A673 (cell line): ENCODE measurements at regions not wholly inside any gene's neighbourhood (a gene's known extent, or its start where the extent isn't known, plus 50 kb on each side); places are given as distances from the start of the nearest gene placed in this dataset.

Source experiments
- BruUV-seq: library from RNA; stranded (reverse); fragments of 400-500 nt; replicated peaks from 2 replicates; lab custom pipeline; 2021; lab: Mats Ljungman, UMichigan
- CTCF ChIA-PET: fragments of 300-600 bp; sonication (Branson Sonifier 250); formaldehyde crosslinking; loops from one replicate; lab custom pipeline; 2022; ENCODE audit warnings: antibody characterized with exemption; lab: Charles Lee
- POLR2A ChIA-PET: fragments of 300-600 bp; sonication (Branson Sonifier 250); formaldehyde crosslinking; loops from one replicate; lab custom pipeline; 2022; ENCODE audit warnings: antibody characterized with exemption; ENCODE audit not compliant: low non-redundant PET; lab: Charles Lee
- DNase-seq: peaks from one replicate; pipeline ENCODE4 v3.0.0-alpha.2; 2015; ENCODE audit warnings: low spot score
- H3K27ac ChIP-seq: fragments of 200-600 bp; sonication (generic); 2 replicates; pipeline ENCODE4 v1.5.1; 2016; ENCODE audit warnings: mixed run types, low read depth, mild to moderate bottlenecking, mixed read lengths, antibody characterized with exemption, low read length; ENCODE audit not compliant: poor library complexity, severe bottlenecking
- H3K27me3 ChIP-seq: fragments of 200-600 bp; sonication (generic); replicated peaks from 2 replicates; pipeline ENCODE4 v1.6.1; 2017; ENCODE audit warnings: mixed run types, low read depth, mild to moderate bottlenecking, mixed read lengths, antibody characterized with exemption, low read length; ENCODE audit not compliant: insufficient read depth, poor library complexity
- H3K36me3 ChIP-seq: fragments of 200-600 bp; sonication (generic); 2 replicates; pipeline ENCODE4 v1.6.1; 2016; ENCODE audit warnings: mixed run types, mild to moderate bottlenecking, mixed read lengths, antibody characterized with exemption, low read length; ENCODE audit not compliant: insufficient read depth, poor library complexity, severe bottlenecking
- H3K4me1 ChIP-seq: fragments of 200-600 bp; sonication (generic); 2 replicates; pipeline ENCODE4 v1.6.1; 2017; ENCODE audit warnings: mixed run types, mild to moderate bottlenecking, mixed read lengths, antibody characterized with exemption, low read length; ENCODE audit not compliant: insufficient read depth, poor library complexity, severe bottlenecking
- H3K4me3 ChIP-seq: fragments of 200-600 bp; sonication (generic); 2 replicates; pipeline ENCODE4 v1.5.1; 2016; ENCODE audit warnings: low read depth, mixed run types, mild to moderate bottlenecking, mixed read lengths, low read length; ENCODE audit not compliant: poor library complexity, severe bottlenecking
- H3K9me3 ChIP-seq: fragments of 200-600 bp; sonication (generic); 2 replicates; pipeline ENCODE4 v1.6.1; 2016; ENCODE audit warnings: mixed run types, low read depth, mild to moderate bottlenecking, mixed read lengths, antibody characterized with exemption, low read length; ENCODE audit not compliant: poor library complexity, severe bottlenecking
- EZH2 ChIP-seq: fragments of 200-600 bp; sonication (generic); IDR thresholded peaks from 2 replicates; pipeline ENCODE4 v1.6.1; 2017; ENCODE audit warnings: borderline replicate concordance, low read depth, mild to moderate bottlenecking, mixed read lengths, antibody characterized with exemption, low read length; ENCODE audit not compliant: poor library complexity, severe bottlenecking
- intact Hi-C: fragments of 100-400 bp; cut with micrococcal nuclease; formaldehyde crosslinking; loops from one replicate; pipeline ENCODE4 v1.10.0; 2022; ENCODE audit not compliant: unreplicated experiment
- TF ChIP-seq, protein P1 (sequence below): fragments of 300-800, 200-600 bp; sonication (generic); conservative IDR thresholded peaks from 2 replicates; pipeline ENCODE4 v1.5.1; 2017; ENCODE audit warnings: low read depth, mild to moderate bottlenecking, antibody characterized with exemption, low read length, moderate library complexity, mixed read lengths

GRCh38 chr7:24510759-24511158 is 62.5 kb upstream of the PALS2 start:
- Histone ChIP-seq H3K4me1 (no peaks in the 10 kb centered on the region), H3K4me3 (no peak overlapping the region), H3K36me3 (no peaks in the 10 kb centered on the region), H3K27ac (no peak overlapping the region), H3K27me3 (no peaks in the 10 kb centered on the region), H3K9me3 (no peaks in the 10 kb centered on the region)
- POLR2A ChIA-PET, result no interaction called here
- CTCF ChIA-PET, result no interaction called here
- DNase-seq, result no peak
- no TSS peak for BruUV-seq
- no peak for TF ChIP-seq EZH2
- TF ChIP-seq, protein P1, sequence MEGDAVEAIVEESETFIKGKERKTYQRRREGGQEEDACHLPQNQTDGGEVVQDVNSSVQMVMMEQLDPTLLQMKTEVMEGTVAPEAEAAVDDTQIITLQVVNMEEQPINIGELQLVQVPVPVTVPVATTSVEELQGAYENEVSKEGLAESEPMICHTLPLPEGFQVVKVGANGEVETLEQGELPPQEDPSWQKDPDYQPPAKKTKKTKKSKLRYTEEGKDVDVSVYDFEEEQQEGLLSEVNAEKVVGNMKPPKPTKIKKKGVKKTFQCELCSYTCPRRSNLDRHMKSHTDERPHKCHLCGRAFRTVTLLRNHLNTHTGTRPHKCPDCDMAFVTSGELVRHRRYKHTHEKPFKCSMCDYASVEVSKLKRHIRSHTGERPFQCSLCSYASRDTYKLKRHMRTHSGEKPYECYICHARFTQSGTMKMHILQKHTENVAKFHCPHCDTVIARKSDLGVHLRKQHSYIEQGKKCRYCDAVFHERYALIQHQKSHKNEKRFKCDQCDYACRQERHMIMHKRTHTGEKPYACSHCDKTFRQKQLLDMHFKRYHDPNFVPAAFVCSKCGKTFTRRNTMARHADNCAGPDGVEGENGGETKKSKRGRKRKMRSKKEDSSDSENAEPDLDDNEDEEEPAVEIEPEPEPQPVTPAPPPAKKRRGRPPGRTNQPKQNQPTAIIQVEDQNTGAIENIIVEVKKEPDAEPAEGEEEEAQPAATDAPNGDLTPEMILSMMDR, result no peak
- intact Hi-C loops, result no loop called here

DNA sequence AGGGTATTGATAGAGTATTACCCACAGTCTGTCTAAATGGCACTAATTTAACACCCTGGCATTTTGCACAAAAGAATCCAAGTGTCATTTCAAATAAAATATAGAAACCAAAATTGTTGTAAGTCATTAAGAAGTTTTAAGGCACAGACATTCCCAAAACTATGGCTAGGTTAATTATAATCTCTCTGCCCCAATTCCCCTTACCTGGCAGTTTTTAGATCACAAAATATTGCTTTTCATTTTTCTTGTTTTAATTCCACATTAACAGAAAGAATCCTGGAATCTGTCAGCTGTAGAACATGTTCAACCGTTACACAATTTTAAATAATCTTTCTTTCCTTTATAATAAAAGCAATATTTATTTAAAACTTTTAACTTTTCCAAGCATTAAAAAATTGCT is 56.1 kb upstream of the PALS2 start:
- BruUV-seq, result no TSS peak
- TF ChIP-seq, protein P1, result no peak
- TF ChIP-seq EZH2, result no peak
- peaks cover 12% of the 10 kb centered on the region for H3K27me3 ChIP-seq
- no peak overlapping the region for H3K4me3 ChIP-seq
- ChIA-PET CTCF (no interaction called here), POLR2A (no interaction called here)
- H3K4me1 ChIP-seq, result no peaks in the 10 kb centered on the region
- no peak for DNase-seq
- H3K9me3 ChIP-seq, result no peaks in the 10 kb centered on the region
- intact Hi-C loops, result no loop called here
- H3K36me3 ChIP-seq, result no peaks in the 10 kb centered on the region
- H3K27ac ChIP-seq, result no peak overlapping the region

DNA sequence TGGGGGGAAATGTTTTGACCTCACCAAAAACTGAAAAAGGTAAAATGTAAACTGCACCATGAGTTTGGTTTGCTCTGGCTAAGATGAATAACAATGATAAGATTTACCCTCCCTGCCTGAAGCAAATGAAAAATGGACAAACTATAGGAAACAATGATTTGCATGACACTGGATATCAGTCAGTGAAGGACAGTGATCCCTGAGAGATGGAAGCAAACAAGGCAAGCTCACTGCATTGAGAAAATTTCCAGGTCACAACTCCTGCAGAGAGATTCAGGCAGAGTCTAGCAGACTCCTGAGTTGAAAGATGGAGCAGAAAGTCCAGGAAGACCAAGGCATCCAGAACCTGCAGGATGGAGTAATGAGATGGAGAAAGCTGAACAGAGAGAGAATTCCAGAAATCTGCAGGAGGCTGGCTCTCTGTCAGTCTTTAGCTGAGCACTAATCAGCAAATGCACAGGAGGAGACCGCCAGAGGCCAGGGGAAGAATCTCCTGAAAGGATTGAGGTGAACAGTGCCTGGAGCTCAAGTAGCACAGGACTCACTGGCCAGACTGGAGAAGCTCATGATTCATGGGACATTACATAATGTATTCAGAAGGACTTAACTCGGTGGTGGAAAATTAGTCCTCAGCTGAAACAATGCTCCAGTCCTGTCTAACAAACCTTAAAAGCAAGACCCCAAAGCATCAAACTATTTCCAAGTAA is 51.2 kb upstream of the PALS2 start:
- H3K36me3 ChIP-seq, result no peaks in the 10 kb centered on the region
- TF ChIP-seq, protein P1, result no peak
- no peak for TF ChIP-seq EZH2
- H3K4me3 ChIP-seq, result no peak overlapping the region
- no peaks in the 10 kb centered on the region for H3K4me1 ChIP-seq
- no TSS peak for BruUV-seq
- no peak for DNase-seq
- intact Hi-C loops, result no loop called here
- ChIA-PET CTCF (interaction anchor here (0.6 kb wide), 1 partner anchor 9 kb away, joined by 3 read pairs; no protein-coding TSS in a partner anchor), POLR2A (no interaction called here)
- H3K9me3 ChIP-seq, result no peaks in the 10 kb centered on the region
- H3K27ac ChIP-seq, result no peak overlapping the region
- H3K27me3 ChIP-seq, result peaks cover 22% of the 10 kb centered on the region
